Suppressor macrophage (primary cell): ENCODE measurements at regions not wholly inside any gene's neighbourhood (a gene's known extent, or its start where the extent isn't known, plus 50 kb on each side); places are given as distances from the start of the nearest gene placed in this dataset.

Experiments used
- DNase-seq, 4 experiments: peaks; one replicate each; pipeline ENCODE4 v3.0.0-alpha.2; 2020 to 2022

- DNase-seq, result no peak
These were observed 109.4 kb downstream of the UCHL5 start for GRCh38 chr1:192949783-192950182.

GRCh38 chr1:192950926-192951325 is 108.2 kb downstream of the UCHL5 start:
- DNase-seq, result no peak

GRCh38 chr1:192951691-192952460 is 107.3 kb downstream of the UCHL5 start:
- DNase-seq, result peak; percentile 61 to 83 (median 70)

GRCh38 chr1:192952646-192953045 is 106.5 kb downstream of the UCHL5 start:
- DNase-seq, result no peak

- DNase-seq, result peak; percentile 60 to 80 (median 66)
These were observed 104.4 kb downstream of the UCHL5 start for GRCh38 chr1:192954705-192955265.

- no peak for DNase-seq
These were observed 100.8 kb downstream of the UCHL5 start for GRCh38 chr1:192958350-192958749.

GRCh38 chr1:192958871-192959270 is 100.3 kb downstream of the UCHL5 start:
- DNase-seq, result no peak

GRCh38 chr1:192959657-192960186 is 99.4 kb downstream of the UCHL5 start:
- DNase-seq, result no peak
